Stimulated activated CD8-positive, alpha-beta memory T cell treated with anti-CD3 and anti-CD28 coated beads, Interleukin-15, amount 100 ng/mL, for 1 hour (primary cell): ENCODE measurements at regions not wholly inside any gene's neighbourhood (a gene's known extent, or its start where the extent isn't known, plus 50 kb on each side); places are given as distances from the start of the nearest gene placed in this dataset.
"Not testable (repeated sequence)": the region's sequence is repeated elsewhere in the genome, so short reads cannot be mapped to it uniquely, and the experiment has no call there.

ENCODE experiments used
- DNase-seq: peaks from one replicate; pipeline ENCODE4 v3.0.0-alpha.2; 2020; ENCODE audit warnings: low read depth

GRCh38 chr3:153976891-153977554 lies 144.2 kb upstream of the ARHGEF26 start:
- no peak for DNase-seq

GRCh38 chr3:153978006-153978405 lies 143.2 kb upstream of the ARHGEF26 start:
- DNase-seq: no peak

GRCh38 chr3:153979418-153980251 lies 141.6 kb upstream of the ARHGEF26 start:
- DNase-seq: no peak

GRCh38 chr3:153980252-153980590 lies 141.0 kb upstream of the ARHGEF26 start:
- DNase-seq: no peak

GRCh38 chr3:153997364-153997763 lies 123.8 kb upstream of the ARHGEF26 start:
- DNase-seq: not testable (repeated sequence)

GRCh38 chr3:154003649-154004048 lies 117.5 kb upstream of the ARHGEF26 start:
- no peak for DNase-seq

GRCh38 chr3:154011036-154011435 lies 110.2 kb upstream of the ARHGEF26 start:
- DNase-seq: no peak

GRCh38 chr3:154013736-154014135 lies 107.5 kb upstream of the ARHGEF26 start:
- DNase-seq: no peak

GRCh38 chr3:154015307-154015706 lies 105.9 kb upstream of the ARHGEF26 start:
- no peak for DNase-seq

- DNase-seq: peak; percentile 4
Measured at GRCh38 chr3:154018100-154018696, 103.0 kb upstream of the ARHGEF26 start.

GRCh38 chr3:154022606-154023005 lies 98.6 kb upstream of the ARHGEF26 start:
- DNase-seq: no peak

GRCh38 chr3:154023148-154023547 lies 98.0 kb upstream of the ARHGEF26 start:
- no peak for DNase-seq

- no peak for DNase-seq
Measured at GRCh38 chr3:154025007-154025406, 96.2 kb upstream of the ARHGEF26 start.

- DNase-seq: no peak
Measured at GRCh38 chr3:154029926-154030325, 91.3 kb upstream of the ARHGEF26 start.

- DNase-seq: no peak
Measured at GRCh38 chr3:154034797-154035330, 86.3 kb upstream of the ARHGEF26 start.

- DNase-seq: no peak
Measured at GRCh38 chr3:154040283-154040682, 80.9 kb upstream of the ARHGEF26 start.

GRCh38 chr3:154044671-154045070 lies 76.5 kb upstream of the ARHGEF26 start:
- DNase-seq: no peak

GRCh38 chr3:154050216-154050615 lies 71.0 kb upstream of the ARHGEF26 start:
- DNase-seq: no peak

GRCh38 chr3:154050766-154051165 lies 70.4 kb upstream of the ARHGEF26 start:
- no peak for DNase-seq

GRCh38 chr3:154059833-154060232 lies 61.4 kb upstream of the ARHGEF26 start:
- no peak for DNase-seq

GRCh38 chr3:154060238-154061000 lies 60.8 kb upstream of the ARHGEF26 start:
- DNase-seq: no peak

- no peak for DNase-seq
Measured at GRCh38 chr3:154061001-154061370, 60.2 kb upstream of the ARHGEF26 start.
